IMR-90 (cell line): ENCODE measurements at regions not wholly inside any gene's neighbourhood (a gene's known extent, or its start where the extent isn't known, plus 50 kb on each side); places are given as distances from the start of the nearest gene placed in this dataset.

ENCODE experiments used
- ATAC-seq: fragments of 200-7000 bp; cut with Tn5 transposase; 2 replicates; pipeline ENCODE4 v1.9.1; 2020; ENCODE audit warnings: low read depth, mild to moderate bottlenecking, moderate library complexity
- BruUV-seq: library from RNA; stranded (reverse); fragments of 400-500 nt; replicated peaks from 2 replicates; lab custom pipeline; 2021; lab: Mats Ljungman, UMichigan
- CTCF ChIA-PET: fragments of 300-600 bp; formaldehyde crosslinking; extraction: SDS; loops from one replicate; lab custom pipeline; 2021; ENCODE audit warnings: antibody characterized with exemption; lab: Yijun Ruan, JAX
- POLR2A ChIA-PET: fragments of 300-600 bp; sonication (Branson Sonifier 250); formaldehyde crosslinking; loops from one replicate; lab custom pipeline; 2022; ENCODE audit warnings: antibody characterized with exemption; ENCODE audit not compliant: unreplicated experiment; lab: Charles Lee
- DNase-seq: peaks from one replicate; pipeline ENCODE4 v3.0.0; 2013
- H2AFZ ChIP-seq: replicated peaks from 2 replicates; pipeline ENCODE3; 2013; ENCODE audit warnings: low read length, mild to moderate bottlenecking; ENCODE audit not compliant: poor library complexity
- H2AK5ac ChIP-seq: 2 replicates; pipeline ENCODE4 v1.6.1; 2013; ENCODE audit warnings: low read depth, low read length, inconsistent platforms
- H2AK9ac ChIP-seq: replicated peaks from 2 replicates; pipeline ENCODE3; 2013; ENCODE audit warnings: mild to moderate bottlenecking, low read depth, low read length, moderate library complexity; ENCODE audit not compliant: poor library complexity
- H2BK120ac ChIP-seq: 2 replicates; pipeline ENCODE4 v1.6.1; 2013; ENCODE audit warnings: low read depth, low read length, inconsistent platforms
- H2BK15ac ChIP-seq: 3 replicates; pipeline ENCODE4 v1.6.1; 2013; ENCODE audit warnings: low read depth, low read length, inconsistent platforms
- H2BK20ac ChIP-seq: 2 replicates; pipeline ENCODE4 v1.6.1; 2013; ENCODE audit warnings: low read depth, mild to moderate bottlenecking, inconsistent platforms, low read length, moderate library complexity
- H2BK5ac ChIP-seq: 2 replicates; pipeline ENCODE4 v1.6.1; 2013; ENCODE audit warnings: mild to moderate bottlenecking, low read depth, low read length, inconsistent platforms; ENCODE audit not compliant: poor library complexity, severe bottlenecking
- H3K14ac ChIP-seq: replicated peaks from 2 replicates; pipeline ENCODE4 v1.6.1; 2013; ENCODE audit warnings: low read depth, low read length, inconsistent platforms
- H3K18ac ChIP-seq: 2 replicates; pipeline ENCODE4 v1.6.1; 2013; ENCODE audit warnings: low read depth, low read length, control low read depth
- H3K23ac ChIP-seq: 2 replicates; pipeline ENCODE4 v1.6.1; 2013; ENCODE audit warnings: low read depth, low read length, inconsistent platforms
- H3K27ac ChIP-seq: 2 replicates; pipeline ENCODE4 v1.5.1; 2013; ENCODE audit warnings: mild to moderate bottlenecking, control low read depth, low read length; ENCODE audit not compliant: insufficient read depth
- H3K27me3 ChIP-seq: 2 replicates; pipeline ENCODE4 v1.6.1; 2013; ENCODE audit warnings: low read length; ENCODE audit not compliant: control insufficient read depth, insufficient read depth
- H3K36me3 ChIP-seq: 2 replicates; pipeline ENCODE4 v1.6.1; 2013; ENCODE audit warnings: low read length, mixed read lengths; ENCODE audit not compliant: control insufficient read depth, insufficient read depth
- H3K4ac ChIP-seq: 2 replicates; pipeline ENCODE4 v1.6.1; 2013; ENCODE audit warnings: low read depth, low read length, inconsistent platforms
- H3K4me1 ChIP-seq: 2 replicates; pipeline ENCODE4 v1.6.1; 2013; ENCODE audit warnings: low read length, mixed read lengths; ENCODE audit not compliant: control insufficient read depth, insufficient read depth
- H3K4me2 ChIP-seq: 2 replicates; pipeline ENCODE4 v1.6.1; 2013; ENCODE audit warnings: low read depth, mild to moderate bottlenecking, control low read depth, low read length, moderate library complexity
- H3K4me3 ChIP-seq: 2 replicates; pipeline ENCODE4 v1.5.1; 2013; ENCODE audit warnings: low read depth, mild to moderate bottlenecking, control low read depth, low read length, moderate library complexity; ENCODE audit not compliant: insufficient read depth
- H3K56ac ChIP-seq: 2 replicates; pipeline ENCODE4 v1.6.1; 2013; ENCODE audit warnings: low read length, inconsistent platforms; ENCODE audit not compliant: insufficient read depth; ENCODE audit errors: extremely low read depth
- H3K79me1 ChIP-seq, 2 experiments: 2 replicates each; pipeline ENCODE4 v1.6.1; 2013; ENCODE audit warnings: low read length in 2 of 2, inconsistent platforms in 1 of 2, low read depth in 1 of 2
- H3K9ac ChIP-seq: 2 replicates; pipeline ENCODE4 v1.6.1; 2013; ENCODE audit warnings: low read depth, low read length, control low read depth
- H3K9me1 ChIP-seq: 2 replicates; pipeline ENCODE4 v1.6.1; 2013; ENCODE audit warnings: low read length, inconsistent platforms; ENCODE audit not compliant: insufficient read depth
- H3K9me3 ChIP-seq: 2 replicates; pipeline ENCODE4 v1.6.1; 2013; ENCODE audit warnings: low read length; ENCODE audit not compliant: control insufficient read depth, insufficient read depth
- H4K20me1 ChIP-seq: 2 replicates; pipeline ENCODE4 v1.6.1; 2013; ENCODE audit warnings: low read length, inconsistent platforms; ENCODE audit not compliant: insufficient read depth
- H4K5ac ChIP-seq: 2 replicates; pipeline ENCODE4 v1.6.1; 2013; ENCODE audit warnings: mild to moderate bottlenecking, low read depth, low read length, control low read depth
- H4K8ac ChIP-seq, 2 experiments: 2 replicates each; pipeline ENCODE4 v1.6.1; 2013; ENCODE audit warnings: low read depth in 2 of 2, low read length in 2 of 2, control low read depth in 1 of 2, inconsistent platforms in 1 of 2
- H4K91ac ChIP-seq: 2 replicates; pipeline ENCODE4 v1.6.1; 2013; ENCODE audit warnings: low read depth, low read length, inconsistent platforms; ENCODE audit not compliant: insufficient read depth
- SMC3 ChIP-seq: fragments of 150-350 bp; IDR thresholded peaks from 2 replicates; pipeline ENCODE4 v1.6.1; 2016; ENCODE audit warnings: low read depth, mild to moderate bottlenecking, antibody characterized with exemption, low read length, moderate library complexity
- WGBS, 2 experiments: methylation state at CpG; one replicate each; pipeline versions ENCODE4 v1.1.5 to v1.1.7; 2013; ENCODE audit warnings: missing lambda C conversion rate in 2 of 2; ENCODE audit not compliant: insufficient read length in 1 of 2; ENCODE audit errors: extremely low coverage in 2 of 2; 5-methylcytosine and 5-hydroxymethylcytosine counted together
- dilution Hi-C: fragments of 300-500 bp; cut with HindIII; formaldehyde crosslinking; loops from one replicate; pipeline ENCODE4 v1.14.3; 2018; ENCODE audit warnings: low sequenced_read_pairs; ENCODE audit not compliant: unreplicated experiment
- in situ Hi-C: fragments of 300-500 bp; cut with MboI; formaldehyde crosslinking; loops from 3 replicates; pipeline ENCODE4 v1.14.3; 2019; ENCODE audit warnings: low sequenced_read_pairs, inconsistent platforms, mixed read lengths
- intact Hi-C: fragments of 100-400 bp; cut with micrococcal nuclease; formaldehyde crosslinking; loops from 2 replicates; pipeline ENCODE4 v1.10.0; 2022

GRCh38 chr2:58922245-58922644, 681.1 kb upstream of the FANCL start:
- Histone ChIP-seq H3K4me2 (no peak overlapping the region), H3K79me1 (peaks cover 0 to 4% of the 10 kb centered on the region in 2 experiments; a peak in 1 of 4 replicates), H3K23ac (peak overlapping the region; percentile 71; the same call in 1 of the 2 replicates), H3K18ac (peak overlapping the region; percentile 78; the same call in 1 of the 2 replicates), H2BK5ac (peak overlapping the region; percentile 88), H4K20me1 (no peaks in the 10 kb centered on the region), H4K8ac (peak overlapping the region in 1 of 2 experiments; percentile 56; a peak in 2 of 4 replicates), H2BK15ac (peak overlapping the region; percentile 56; the same call in 2 of the 3 replicates), H2AK5ac (peak overlapping the region; percentile 33; the same call in 1 of the 2 replicates), H3K4ac (peak overlapping the region; percentile 91; the same call in 1 of the 2 replicates), H2BK20ac (peak overlapping the region; percentile 90), H3K4me1 (peaks cover 22% of the 10 kb centered on the region; the same call in 1 of the 2 replicates), H2AFZ (no peak overlapping the region), H3K9me1 (peaks cover 7% of the 10 kb centered on the region), H4K91ac (peak overlapping the region; percentile 64), H3K9me3 (no peaks in the 10 kb centered on the region), H3K27ac (no peak overlapping the region), H3K14ac (peak overlapping the region; percentile 92; the same call in 1 of the 2 replicates), H2AK9ac (no peak overlapping the region), H3K27me3 (no peaks in the 10 kb centered on the region), H3K36me3 (no peaks in the 10 kb centered on the region), H3K9ac (no peak overlapping the region), H3K4me3 (no peak overlapping the region), H3K56ac (no peak overlapping the region), H2BK120ac (peak overlapping the region; percentile 92), H4K5ac (peak overlapping the region; percentile 16; the same call in 1 of the 2 replicates)
- no CpG with 5 or more reads among the region's 1 CpG for WGBS, 2 experiments
- no peak for TF ChIP-seq SMC3
- CTCF ChIA-PET = interaction anchor here (0.6 kb wide), 1 partner anchor 32 kb away, joined by 3 read pairs; no protein-coding TSS in a partner anchor
- intact Hi-C loops = no loop called here
- no TSS peak for BruUV-seq
- DNase-seq (no peak), ATAC-seq (no peak)
- in situ Hi-C loops = no loop called here
- POLR2A ChIA-PET = no interaction called here
- dilution Hi-C loops = no loop called here
